GM18951 (cell line): ENCODE measurements at regions not wholly inside any gene's neighbourhood (a gene's known extent, or its start where the extent isn't known, plus 50 kb on each side); places are given as distances from the start of the nearest gene placed in this dataset.

Experiments used
- POLR2A ChIP-seq: IDR thresholded peaks from 4 replicates; pipeline ENCODE4 v1.6.1; 2011; ENCODE audit warnings: mild to moderate bottlenecking; ENCODE audit not compliant: insufficient read length, insufficient read depth; ENCODE audit errors: extremely low read depth
- in situ Hi-C: fragments of 300-500 bp; cut with MboI; formaldehyde crosslinking; loops from one replicate; pipeline ENCODE4 v1.12.0; 2022; ENCODE audit warnings: low sequenced_read_pairs, mixed read lengths, inconsistent platforms; ENCODE audit not compliant: unreplicated experiment

GRCh38 chr20:6998909-6999308 lies 231.4 kb downstream of the BMP2 start:
- TF ChIP-seq POLR2A: no peak
- in situ Hi-C loops: no loop called here

GRCh38 chr20:6999381-6999780 lies 231.9 kb downstream of the BMP2 start:
- in situ Hi-C loops: no loop called here
- no peak for TF ChIP-seq POLR2A

- in situ Hi-C loops: no loop called here
- no peak for TF ChIP-seq POLR2A
Observed at GRCh38 chr20:7003598-7003997, 236.1 kb downstream of the BMP2 start.

GRCh38 chr20:7004801-7005200 lies 237.3 kb downstream of the BMP2 start:
- in situ Hi-C loops: no loop called here
- no peak for TF ChIP-seq POLR2A

- no peak for TF ChIP-seq POLR2A
- in situ Hi-C loops: no loop called here
Observed at GRCh38 chr20:7010527-7010926, 243.0 kb downstream of the BMP2 start.

- in situ Hi-C loops: no loop called here
- TF ChIP-seq POLR2A: no peak
Observed at GRCh38 chr20:7015257-7015656, 247.8 kb downstream of the BMP2 start.

- TF ChIP-seq POLR2A: no peak
- in situ Hi-C loops: no loop called here
Observed at GRCh38 chr20:7022597-7022996, 255.1 kb downstream of the BMP2 start.

- in situ Hi-C loops: no loop called here
- TF ChIP-seq POLR2A: no peak
Observed at GRCh38 chr20:7025635-7026034, 258.1 kb downstream of the BMP2 start.

GRCh38 chr20:7029019-7029418 lies 261.5 kb downstream of the BMP2 start:
- no peak for TF ChIP-seq POLR2A
- in situ Hi-C loops: no loop called here

GRCh38 chr20:7031222-7031621 lies 263.7 kb downstream of the BMP2 start:
- in situ Hi-C loops: no loop called here
- no peak for TF ChIP-seq POLR2A

GRCh38 chr20:7038029-7038428 lies 270.5 kb downstream of the BMP2 start:
- in situ Hi-C loops: no loop called here
- no peak for TF ChIP-seq POLR2A

- no peak for TF ChIP-seq POLR2A
- in situ Hi-C loops: no loop called here
Observed at GRCh38 chr20:7057611-7058010, 290.1 kb downstream of the BMP2 start.

- no peak for TF ChIP-seq POLR2A
- in situ Hi-C loops: no loop called here
Observed at GRCh38 chr20:7078804-7079203, 311.3 kb downstream of the BMP2 start.

- TF ChIP-seq POLR2A: no peak
- in situ Hi-C loops: no loop called here
Observed at GRCh38 chr20:7080472-7080871, 313.0 kb downstream of the BMP2 start.

- TF ChIP-seq POLR2A: no peak
- in situ Hi-C loops: no loop called here
Observed at GRCh38 chr20:7085467-7085866, 318.0 kb downstream of the BMP2 start.
